ENCODE measurements at regions not wholly inside any gene's neighbourhood (a gene's known extent, or its start where the extent isn't known, plus 50 kb on each side); places are given as distances from the start of the nearest gene placed in this dataset.
"Not testable (repeated sequence)": the region's sequence is repeated elsewhere in the genome, so short reads cannot be mapped to it uniquely, and the experiment has no call there.

GRCh38 chr11:103820345-103820744, 216.1 kb upstream of the DDI1 start:
- H3K4me3 ChIP-seq (ENCODE audit: low read length); H3K27ac ChIP-seq (ENCODE audit: low read length); H3K36me3 ChIP-seq (ENCODE audit: insufficient read depth, low read depth, low read length); H3K9ac ChIP-seq (ENCODE audit: low read depth, low read length); H3K27me3 ChIP-seq (ENCODE audit: insufficient read depth, low read length); H3K4me1 ChIP-seq (ENCODE audit: insufficient read depth, low read length): not testable (repeated sequence)
- H3K9me3 ChIP-seq (ENCODE audit: insufficient read depth, low read depth, low read length) = peaks cover 14% of the 10 kb centered on the region

- peaks cover 14% of the 10 kb centered on the region for H3K9me3 ChIP-seq (ENCODE audit: insufficient read depth, low read depth, low read length)
- no peak overlapping the region for H3K27ac ChIP-seq (ENCODE audit: low read length)
- no peaks in the 10 kb centered on the region for H3K27me3 ChIP-seq (ENCODE audit: insufficient read depth, low read length)
- H3K9ac ChIP-seq (ENCODE audit: low read depth, low read length) = no peak overlapping the region
- H3K4me3 ChIP-seq (ENCODE audit: low read length) = no peak overlapping the region
- H3K4me1 ChIP-seq (ENCODE audit: insufficient read depth, low read length) = no peaks in the 10 kb centered on the region
- H3K36me3 ChIP-seq (ENCODE audit: insufficient read depth, low read depth, low read length) = no peaks in the 10 kb centered on the region
These were observed 212.3 kb upstream of the DDI1 start for GRCh38 chr11:103824116-103824515.

GRCh38 chr11:103825469-103825868, 211.0 kb upstream of the DDI1 start:
- Histone ChIP-seq H3K4me1 (ENCODE audit: insufficient read depth, low read length) (no peaks in the 10 kb centered on the region), H3K36me3 (ENCODE audit: insufficient read depth, low read depth, low read length) (no peaks in the 10 kb centered on the region), H3K27ac (ENCODE audit: low read length) (no peak overlapping the region), H3K9ac (ENCODE audit: low read depth, low read length) (no peak overlapping the region), H3K4me3 (ENCODE audit: low read length) (no peak overlapping the region), H3K27me3 (ENCODE audit: insufficient read depth, low read length) (no peaks in the 10 kb centered on the region), H3K9me3 (ENCODE audit: insufficient read depth, low read depth, low read length) (peaks cover 12% of the 10 kb centered on the region)

DNA sequence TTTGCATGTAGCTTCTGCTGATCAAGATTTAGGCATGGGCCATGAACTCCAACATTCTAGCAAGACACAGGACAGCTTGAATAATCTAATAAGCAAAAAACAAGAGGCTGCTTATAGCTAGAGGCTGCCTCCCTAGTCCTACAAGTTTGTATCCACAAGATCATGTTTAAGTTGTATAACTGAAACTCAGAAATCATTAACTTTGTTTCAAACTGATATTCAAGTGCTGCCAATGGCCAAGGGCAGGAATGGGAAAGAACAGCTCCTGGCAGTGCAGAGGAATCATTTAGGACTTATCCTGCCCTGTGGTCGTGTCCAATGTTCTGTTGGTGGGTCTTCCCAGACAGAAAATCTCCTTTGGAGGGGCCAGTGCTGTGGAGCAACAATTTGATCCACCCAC, 209.6 kb upstream of the DDI1 start:
- Histone ChIP-seq H3K9me3 (ENCODE audit: insufficient read depth, low read depth, low read length) (peaks cover under 1% of the 10 kb centered on the region; the same call in 1 of the 2 replicates), H3K27me3 (ENCODE audit: insufficient read depth, low read length) (no peaks in the 10 kb centered on the region), H3K4me3 (ENCODE audit: low read length) (no peak overlapping the region), H3K36me3 (ENCODE audit: insufficient read depth, low read depth, low read length) (no peaks in the 10 kb centered on the region), H3K27ac (ENCODE audit: low read length) (no peak overlapping the region), H3K9ac (ENCODE audit: low read depth, low read length) (no peak overlapping the region), H3K4me1 (ENCODE audit: insufficient read depth, low read length) (no peaks in the 10 kb centered on the region)

DNA sequence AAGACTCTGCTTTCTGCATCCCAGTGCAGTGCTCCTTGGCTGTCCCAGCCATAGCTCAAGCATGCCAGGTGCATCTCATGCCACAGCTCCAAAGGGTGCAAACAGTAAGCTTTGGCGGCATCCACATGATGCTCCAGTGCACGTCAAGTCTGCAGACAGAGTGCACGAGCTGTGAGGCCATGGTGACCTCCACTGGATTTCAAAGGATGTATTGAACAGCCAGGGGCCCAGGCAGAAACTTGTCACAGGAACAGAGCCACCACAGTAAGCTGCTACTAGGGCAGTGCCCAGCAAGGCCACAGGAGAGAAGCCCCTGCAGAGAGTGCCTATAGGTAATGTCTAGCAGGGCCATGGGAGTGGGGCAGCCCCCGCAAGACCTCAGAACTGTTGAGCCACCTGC, 206.8 kb upstream of the DDI1 start:
- no peaks in the 10 kb centered on the region for H3K4me1 ChIP-seq (ENCODE audit: insufficient read depth, low read length)
- H3K27ac ChIP-seq (ENCODE audit: low read length) = no peak overlapping the region
- no peaks in the 10 kb centered on the region for H3K27me3 ChIP-seq (ENCODE audit: insufficient read depth, low read length)
- no peaks in the 10 kb centered on the region for H3K36me3 ChIP-seq (ENCODE audit: insufficient read depth, low read depth, low read length)
- no peak overlapping the region for H3K9ac ChIP-seq (ENCODE audit: low read depth, low read length)
- no peak overlapping the region for H3K4me3 ChIP-seq (ENCODE audit: low read length)
- no peaks in the 10 kb centered on the region; the same call in 1 of the 2 replicates for H3K9me3 ChIP-seq (ENCODE audit: insufficient read depth, low read depth, low read length)

GRCh38 chr11:103830205-103830604, 206.2 kb upstream of the DDI1 start:
- no peak overlapping the region for H3K4me3 ChIP-seq (ENCODE audit: low read length)
- H3K36me3 ChIP-seq (ENCODE audit: insufficient read depth, low read depth, low read length) = no peaks in the 10 kb centered on the region
- no peaks in the 10 kb centered on the region for H3K27me3 ChIP-seq (ENCODE audit: insufficient read depth, low read length)
- H3K27ac ChIP-seq (ENCODE audit: low read length) = no peak overlapping the region
- H3K9ac ChIP-seq (ENCODE audit: low read depth, low read length) = no peak overlapping the region
- H3K9me3 ChIP-seq (ENCODE audit: insufficient read depth, low read depth, low read length) = no peaks in the 10 kb centered on the region; the same call in 1 of the 2 replicates
- no peaks in the 10 kb centered on the region for H3K4me1 ChIP-seq (ENCODE audit: insufficient read depth, low read length)

DNA sequence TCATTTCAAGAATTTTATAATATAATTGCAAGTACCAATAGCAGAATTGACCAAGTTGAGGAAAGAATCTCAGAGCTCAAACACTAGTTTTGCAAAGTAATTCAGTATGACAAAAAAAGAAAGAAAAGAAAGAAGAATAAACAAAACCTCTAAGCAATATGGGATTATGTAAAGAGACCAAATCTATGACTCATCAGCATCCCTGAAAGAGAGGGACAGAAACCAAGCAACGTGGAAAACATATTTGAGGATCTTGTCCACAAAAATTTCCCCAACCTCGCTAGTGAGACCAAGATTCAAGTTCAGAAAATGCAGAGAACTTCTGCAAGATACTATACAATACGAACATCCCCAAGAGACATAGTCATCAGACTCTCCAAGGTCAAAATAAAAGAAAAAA, 203.7 kb upstream of the DDI1 start:
- H3K4me3 ChIP-seq (ENCODE audit: low read length) = no peak overlapping the region
- no peak overlapping the region for H3K9ac ChIP-seq (ENCODE audit: low read depth, low read length)
- H3K9me3 ChIP-seq (ENCODE audit: insufficient read depth, low read depth, low read length) = no peaks in the 10 kb centered on the region; the same call in 1 of the 2 replicates
- H3K36me3 ChIP-seq (ENCODE audit: insufficient read depth, low read depth, low read length) = no peaks in the 10 kb centered on the region
- no peaks in the 10 kb centered on the region for H3K27me3 ChIP-seq (ENCODE audit: insufficient read depth, low read length)
- H3K4me1 ChIP-seq (ENCODE audit: insufficient read depth, low read length) = no peaks in the 10 kb centered on the region
- H3K27ac ChIP-seq (ENCODE audit: low read length) = no peak overlapping the region

DNA sequence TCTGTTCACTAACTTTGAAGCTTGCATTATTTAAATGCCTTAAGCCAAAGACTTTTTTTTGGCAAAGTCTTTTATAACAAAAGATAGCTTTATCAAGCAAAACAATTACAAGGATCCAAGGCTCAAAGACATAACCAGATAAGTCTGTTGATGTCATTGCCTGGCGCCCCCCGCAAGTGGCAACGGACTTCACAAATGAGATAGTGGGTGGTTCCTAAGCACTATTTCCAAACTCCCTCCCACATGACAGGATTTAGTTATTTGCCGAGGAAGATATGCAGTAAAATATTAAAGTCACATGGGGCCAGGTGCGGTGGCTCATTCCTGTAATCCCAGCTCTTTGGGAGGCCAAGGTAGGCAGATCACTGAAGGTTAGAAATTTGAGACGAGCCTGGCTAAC, 194.2 kb upstream of the DDI1 start:
- no peak overlapping the region for H3K27ac ChIP-seq (ENCODE audit: low read length)
- H3K36me3 ChIP-seq (ENCODE audit: insufficient read depth, low read depth, low read length) = no peaks in the 10 kb centered on the region
- H3K4me1 ChIP-seq (ENCODE audit: insufficient read depth, low read length) = no peaks in the 10 kb centered on the region
- no peaks in the 10 kb centered on the region for H3K9me3 ChIP-seq (ENCODE audit: insufficient read depth, low read depth, low read length)
- no peaks in the 10 kb centered on the region for H3K27me3 ChIP-seq (ENCODE audit: insufficient read depth, low read length)
- no peak overlapping the region for H3K4me3 ChIP-seq (ENCODE audit: low read length)
- H3K9ac ChIP-seq (ENCODE audit: low read depth, low read length) = no peak overlapping the region

GRCh38 chr11:103842795-103843194, 193.6 kb upstream of the DDI1 start:
- H3K9me3 ChIP-seq (ENCODE audit: insufficient read depth, low read depth, low read length) = no peaks in the 10 kb centered on the region
- no peak overlapping the region for H3K4me3 ChIP-seq (ENCODE audit: low read length)
- H3K27ac ChIP-seq (ENCODE audit: low read length) = no peak overlapping the region
- no peaks in the 10 kb centered on the region for H3K36me3 ChIP-seq (ENCODE audit: insufficient read depth, low read depth, low read length)
- H3K9ac ChIP-seq (ENCODE audit: low read depth, low read length) = no peak overlapping the region
- H3K4me1 ChIP-seq (ENCODE audit: insufficient read depth, low read length) = no peaks in the 10 kb centered on the region
- no peaks in the 10 kb centered on the region for H3K27me3 ChIP-seq (ENCODE audit: insufficient read depth, low read length)

DNA sequence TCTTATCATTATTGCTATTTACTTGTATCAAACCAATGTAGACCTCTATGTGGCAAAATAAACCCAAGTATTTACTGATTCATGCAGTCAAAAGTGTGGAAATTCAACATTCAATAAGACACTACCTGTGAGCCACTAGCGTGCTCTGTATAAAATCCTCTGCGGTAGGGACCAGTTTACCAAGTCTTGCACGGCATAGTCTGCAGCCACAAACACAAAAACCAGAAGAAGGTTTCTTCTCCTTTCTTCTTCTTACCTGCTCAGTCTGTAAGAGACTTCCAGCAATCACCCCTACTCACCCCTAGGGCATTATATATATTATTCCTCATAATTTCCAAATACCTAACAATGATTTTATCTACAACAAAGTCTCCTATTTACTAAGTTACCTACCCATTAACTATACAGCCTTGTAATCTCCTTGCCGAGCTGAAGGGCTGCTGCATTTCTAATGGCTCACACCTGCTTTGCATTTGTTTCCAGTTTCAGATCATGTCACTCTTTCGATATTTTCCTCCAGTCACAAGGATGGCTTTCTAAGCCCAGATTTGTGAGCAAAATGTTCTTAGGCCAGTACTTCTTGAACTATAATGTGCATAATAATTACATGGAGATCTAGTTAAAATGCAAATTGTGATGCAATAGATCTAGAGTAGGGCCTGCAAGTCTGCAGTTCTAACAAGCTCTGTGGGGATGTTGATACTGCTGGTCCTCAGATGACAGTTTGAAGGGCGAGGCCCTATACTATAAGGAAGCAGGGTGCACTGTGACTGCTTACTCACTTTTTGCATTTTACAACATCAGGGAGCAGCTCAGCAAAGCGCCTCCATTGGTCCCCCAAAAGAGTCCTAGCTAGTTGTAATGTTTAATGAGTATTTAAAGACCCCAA, 191.9 kb upstream of the DDI1 start:
- no peak overlapping the region for H3K9ac ChIP-seq (ENCODE audit: low read depth, low read length)
- no peaks in the 10 kb centered on the region for H3K4me1 ChIP-seq (ENCODE audit: insufficient read depth, low read length)
- no peak overlapping the region for H3K27ac ChIP-seq (ENCODE audit: low read length)
- no peak overlapping the region for H3K4me3 ChIP-seq (ENCODE audit: low read length)
- no peaks in the 10 kb centered on the region for H3K36me3 ChIP-seq (ENCODE audit: insufficient read depth, low read depth, low read length)
- no peaks in the 10 kb centered on the region for H3K27me3 ChIP-seq (ENCODE audit: insufficient read depth, low read length)
- no peaks in the 10 kb centered on the region for H3K9me3 ChIP-seq (ENCODE audit: insufficient read depth, low read depth, low read length)

GRCh38 chr11:103845331-103845730, 191.1 kb upstream of the DDI1 start:
- H3K9ac ChIP-seq (ENCODE audit: low read depth, low read length) = no peak overlapping the region
- H3K27me3 ChIP-seq (ENCODE audit: insufficient read depth, low read length) = no peaks in the 10 kb centered on the region
- H3K27ac ChIP-seq (ENCODE audit: low read length) = no peak overlapping the region
- no peaks in the 10 kb centered on the region for H3K4me1 ChIP-seq (ENCODE audit: insufficient read depth, low read length)
- H3K4me3 ChIP-seq (ENCODE audit: low read length) = no peak overlapping the region
- no peaks in the 10 kb centered on the region for H3K36me3 ChIP-seq (ENCODE audit: insufficient read depth, low read depth, low read length)
- H3K9me3 ChIP-seq (ENCODE audit: insufficient read depth, low read depth, low read length) = no peaks in the 10 kb centered on the region

DNA sequence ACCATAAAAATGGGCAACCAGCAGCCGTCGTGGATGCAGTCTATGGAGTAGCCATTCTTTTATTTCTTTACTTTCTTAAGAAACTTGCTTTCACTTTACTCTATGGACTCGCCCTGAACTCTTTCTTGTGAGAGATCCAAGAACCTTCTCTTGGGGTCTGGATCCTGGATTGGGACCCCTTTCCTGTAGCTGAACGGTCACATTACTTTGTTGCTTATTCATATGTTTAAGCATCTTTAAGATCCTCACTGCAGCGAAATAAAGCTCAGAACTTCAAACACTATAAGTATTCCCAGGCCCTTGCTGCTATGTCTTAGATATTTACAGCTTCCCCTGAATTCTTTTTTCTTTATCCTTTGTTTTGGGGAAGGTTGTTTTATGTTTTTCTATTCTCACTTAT, 187.8 kb upstream of the DDI1 start:
- H3K4me3 ChIP-seq (ENCODE audit: low read length) = no peak overlapping the region

More for the DNA sequence above, 187.8 kb upstream of the DDI1 start:
- no peaks in the 10 kb centered on the region for H3K9me3 ChIP-seq (ENCODE audit: insufficient read depth, low read depth, low read length)
- H3K36me3 ChIP-seq (ENCODE audit: insufficient read depth, low read depth, low read length) = no peaks in the 10 kb centered on the region
- no peak overlapping the region for H3K27ac ChIP-seq (ENCODE audit: low read length)
- H3K4me1 ChIP-seq (ENCODE audit: insufficient read depth, low read length) = no peaks in the 10 kb centered on the region
- no peaks in the 10 kb centered on the region for H3K27me3 ChIP-seq (ENCODE audit: insufficient read depth, low read length)
- no peak overlapping the region for H3K9ac ChIP-seq (ENCODE audit: low read depth, low read length)
